ENCODE measurements at regions not wholly inside any gene's neighbourhood (a gene's known extent, or its start where the extent isn't known, plus 50 kb on each side); places are given as distances from the start of the nearest gene placed in this dataset.

DNA sequence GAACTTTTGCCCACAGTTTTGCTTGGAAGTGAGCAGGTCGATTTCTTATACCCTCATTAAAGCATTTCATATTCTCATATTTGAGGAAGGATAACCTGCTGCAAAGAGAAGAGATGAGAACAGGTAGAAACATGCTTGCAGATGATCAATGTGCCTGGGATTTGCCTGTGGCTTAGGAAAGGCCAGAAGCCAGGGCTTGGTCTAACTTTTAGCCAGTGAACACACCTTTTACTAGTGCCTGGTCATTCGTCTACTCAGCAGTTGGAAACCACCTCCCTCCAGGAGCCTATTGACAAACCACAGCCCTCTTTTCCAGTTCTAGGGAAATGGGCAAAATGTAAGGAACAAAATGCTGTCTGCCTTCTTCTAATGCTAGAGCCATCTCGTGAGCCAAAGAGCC lies 518.3 kb downstream of the ADRA2A start:
- no peak overlapping the region for H2BK120ac ChIP-seq (ENCODE audit: low read depth, low read length)
- ATAC-seq (ENCODE audit: low read depth): no peak

More for the DNA sequence above, 518.3 kb downstream of the ADRA2A start:
- DNase-seq: no peak
- dilution Hi-C loops (cut with HindIII; ENCODE audit: low sequenced_read_pairs, unreplicated experiment) (no loop called here), in situ Hi-C loops (cut with MboI; ENCODE audit: low sequenced_read_pairs) (no loop called here), intact Hi-C loops (cut with micrococcal nuclease) (loop anchor here (10.0 kb wide), 2 partner anchors 520 to 670 kb away; partner anchors contain the start of gene ADRA2A)
- no peak overlapping the region for H3K23ac ChIP-seq (ENCODE audit: low read depth, low read length)
- H2BK15ac ChIP-seq (ENCODE audit: low read depth, low read length): no peak overlapping the region
- TF ChIP-seq RCOR1 (IDR thresholded peaks at IDR 0.05; ENCODE audit: insufficient replicate concordance, low read length) (no peak), MAZ (IDR thresholded peaks at IDR 0.05; ENCODE audit: borderline replicate concordance, low read depth, low read length) (no peak), FOS (IDR thresholded peaks at IDR 0.05; ENCODE audit: low read depth, low read length) (no peak), CHD1 (IDR thresholded peaks at IDR 0.05; ENCODE audit: low read depth, low read length) (no peak), CEBPB (IDR thresholded peaks at IDR 0.05; ENCODE audit: low read depth, low read length) (no peak), MXI1 (IDR thresholded peaks at IDR 0.05; ENCODE audit: borderline replicate concordance, low read depth, low read length) (no peak), SMC3 (IDR thresholded peaks at IDR 0.05; ENCODE audit: low read depth, low read length) (no peak)
- TF ChIP-seq, protein P1, sequence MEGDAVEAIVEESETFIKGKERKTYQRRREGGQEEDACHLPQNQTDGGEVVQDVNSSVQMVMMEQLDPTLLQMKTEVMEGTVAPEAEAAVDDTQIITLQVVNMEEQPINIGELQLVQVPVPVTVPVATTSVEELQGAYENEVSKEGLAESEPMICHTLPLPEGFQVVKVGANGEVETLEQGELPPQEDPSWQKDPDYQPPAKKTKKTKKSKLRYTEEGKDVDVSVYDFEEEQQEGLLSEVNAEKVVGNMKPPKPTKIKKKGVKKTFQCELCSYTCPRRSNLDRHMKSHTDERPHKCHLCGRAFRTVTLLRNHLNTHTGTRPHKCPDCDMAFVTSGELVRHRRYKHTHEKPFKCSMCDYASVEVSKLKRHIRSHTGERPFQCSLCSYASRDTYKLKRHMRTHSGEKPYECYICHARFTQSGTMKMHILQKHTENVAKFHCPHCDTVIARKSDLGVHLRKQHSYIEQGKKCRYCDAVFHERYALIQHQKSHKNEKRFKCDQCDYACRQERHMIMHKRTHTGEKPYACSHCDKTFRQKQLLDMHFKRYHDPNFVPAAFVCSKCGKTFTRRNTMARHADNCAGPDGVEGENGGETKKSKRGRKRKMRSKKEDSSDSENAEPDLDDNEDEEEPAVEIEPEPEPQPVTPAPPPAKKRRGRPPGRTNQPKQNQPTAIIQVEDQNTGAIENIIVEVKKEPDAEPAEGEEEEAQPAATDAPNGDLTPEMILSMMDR (conservative IDR thresholded peaks at IDR 0.05; ENCODE audit: low read depth, low read length): no peak
- TF ChIP-seq, protein P2, sequence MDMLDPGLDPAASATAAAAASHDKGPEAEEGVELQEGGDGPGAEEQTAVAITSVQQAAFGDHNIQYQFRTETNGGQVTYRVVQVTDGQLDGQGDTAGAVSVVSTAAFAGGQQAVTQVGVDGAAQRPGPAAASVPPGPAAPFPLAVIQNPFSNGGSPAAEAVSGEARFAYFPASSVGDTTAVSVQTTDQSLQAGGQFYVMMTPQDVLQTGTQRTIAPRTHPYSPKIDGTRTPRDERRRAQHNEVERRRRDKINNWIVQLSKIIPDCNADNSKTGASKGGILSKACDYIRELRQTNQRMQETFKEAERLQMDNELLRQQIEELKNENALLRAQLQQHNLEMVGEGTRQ (IDR thresholded peaks at IDR 0.05; ENCODE audit: low read depth, low read length): no peak
- TF ChIP-seq, protein P3, sequence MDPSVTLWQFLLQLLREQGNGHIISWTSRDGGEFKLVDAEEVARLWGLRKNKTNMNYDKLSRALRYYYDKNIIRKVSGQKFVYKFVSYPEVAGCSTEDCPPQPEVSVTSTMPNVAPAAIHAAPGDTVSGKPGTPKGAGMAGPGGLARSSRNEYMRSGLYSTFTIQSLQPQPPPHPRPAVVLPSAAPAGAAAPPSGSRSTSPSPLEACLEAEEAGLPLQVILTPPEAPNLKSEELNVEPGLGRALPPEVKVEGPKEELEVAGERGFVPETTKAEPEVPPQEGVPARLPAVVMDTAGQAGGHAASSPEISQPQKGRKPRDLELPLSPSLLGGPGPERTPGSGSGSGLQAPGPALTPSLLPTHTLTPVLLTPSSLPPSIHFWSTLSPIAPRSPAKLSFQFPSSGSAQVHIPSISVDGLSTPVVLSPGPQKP (IDR thresholded peaks at IDR 0.05; ENCODE audit: borderline replicate concordance, low read depth, low read length): no peak
- no peak overlapping the region for H2AFZ ChIP-seq (replicated peaks; ENCODE audit: low read length, poor library complexity)
- no peak overlapping the region for H3K4me2 ChIP-seq (ENCODE audit: low read depth, low read length)
- no peak overlapping the region for H3K14ac ChIP-seq (replicated peaks; ENCODE audit: low read depth, low read length)
- H4K8ac ChIP-seq (ENCODE audit: low read depth in 2 of 2, low read length in 2 of 2): no peak overlapping the region
- H3K27ac ChIP-seq (ENCODE audit: insufficient read depth, low read length): no peak overlapping the region
- no peak overlapping the region for H2AK5ac ChIP-seq (ENCODE audit: low read depth, low read length)
- no peak overlapping the region for H3K4ac ChIP-seq (ENCODE audit: low read depth, low read length)
- no peak overlapping the region for H3K18ac ChIP-seq (ENCODE audit: low read depth, low read length)
- ChIA-PET CTCF (no interaction called here), POLR2A (ENCODE audit: unreplicated experiment) (no interaction called here)
- H2AK9ac ChIP-seq (replicated peaks; ENCODE audit: low read depth, low read length, poor library complexity): no peak overlapping the region
- no peak overlapping the region for H3K56ac ChIP-seq (ENCODE audit: extremely low read depth, insufficient read depth, low read length)
- H2BK5ac ChIP-seq (ENCODE audit: low read depth, low read length, poor library complexity, severe bottlenecking): no peak overlapping the region
- no peak overlapping the region for H4K5ac ChIP-seq (ENCODE audit: low read depth, low read length)
- H3K9ac ChIP-seq (ENCODE audit: low read depth, low read length): no peak overlapping the region
- no CpG with 5 or more reads among the region's 3 CpGs for WGBS, 2 experiments (ENCODE audit: extremely low coverage in 2 of 2, insufficient read length in 1 of 2)
- H3K9me1 ChIP-seq (ENCODE audit: insufficient read depth, low read length): no peaks in the 10 kb centered on the region
- H2BK20ac ChIP-seq (ENCODE audit: low read depth, low read length): no peak overlapping the region
- BruUV-seq (replicated peaks): no TSS peak
- peaks cover 4% of the 10 kb centered on the region; the same call in 1 of the 2 replicates for H3K9me3 ChIP-seq (ENCODE audit: control insufficient read depth, insufficient read depth, low read length)
- H3K27me3 ChIP-seq (ENCODE audit: control insufficient read depth, insufficient read depth, low read length): no peaks in the 10 kb centered on the region
- H3K4me3 ChIP-seq (ENCODE audit: insufficient read depth, low read depth, low read length): no peak overlapping the region
- no peaks in the 10 kb centered on the region for H3K36me3 ChIP-seq (ENCODE audit: control insufficient read depth, insufficient read depth, low read length)
- no peak overlapping the region for H4K91ac ChIP-seq (ENCODE audit: insufficient read depth, low read depth, low read length)
- no peaks in the 10 kb centered on the region for H3K4me1 ChIP-seq (ENCODE audit: control insufficient read depth, insufficient read depth, low read length)
- H4K20me1 ChIP-seq (ENCODE audit: insufficient read depth, low read length): no peaks in the 10 kb centered on the region
- no peaks in the 10 kb centered on the region for H3K79me1 ChIP-seq (ENCODE audit: low read depth in 1 of 2, low read length in 2 of 2)
